ENCODE measurements at regions not wholly inside any gene's neighbourhood (a gene's known extent, or its start where the extent isn't known, plus 50 kb on each side); places are given as distances from the start of the nearest gene placed in this dataset.
A peak's percentile ranks its signal among the peaks of the same experiment; 100 is the strongest.

DNA sequence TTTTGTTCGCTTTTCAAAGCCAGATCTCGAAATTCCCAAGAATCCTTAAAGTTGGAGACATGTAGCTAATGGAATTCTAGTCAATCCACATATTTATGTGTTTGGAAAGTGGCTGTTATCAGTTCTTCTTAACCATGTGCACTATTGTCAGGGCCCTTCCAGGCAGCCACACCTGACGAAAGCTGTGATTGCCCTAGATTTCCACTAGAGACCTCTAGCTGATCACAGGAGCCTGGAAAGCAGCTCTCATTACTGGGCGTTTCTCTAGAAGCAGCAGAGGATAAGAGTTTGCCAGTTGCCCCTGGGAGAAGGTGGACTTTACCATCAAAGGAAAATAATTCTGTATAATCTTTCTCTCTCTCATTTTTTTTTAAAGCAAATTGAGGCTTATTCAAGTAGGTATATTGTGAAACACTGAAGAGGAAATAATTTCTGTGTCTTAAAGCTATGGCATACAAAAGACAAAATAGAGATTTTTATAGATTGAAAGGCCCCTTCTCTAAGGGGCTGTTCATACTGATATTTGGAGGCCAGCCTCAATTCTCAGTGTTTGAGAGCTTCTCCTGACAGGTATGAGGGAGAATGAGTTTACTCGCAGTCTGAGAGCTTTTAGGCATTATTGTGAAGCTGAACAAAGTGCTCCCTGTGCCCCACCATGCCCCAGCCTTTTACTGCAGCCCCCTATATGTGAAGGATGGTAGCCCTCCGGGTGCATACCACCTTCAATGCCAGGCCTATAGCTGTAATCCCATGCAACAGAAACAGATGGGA, 405.4 kb upstream of the ACTBL2 start:
- no peak overlapping the region for H3K27ac ChIP-seq
- intact Hi-C loops (cut with DNase I), result loop anchor here (5.0 to 10.0 kb wide), 2 partner anchors 574 to 583 kb away; partner anchors contain the start of gene PLK2
- WGBS, result 43% methylated on average over 6 of the region's 6 CpGs
- H3K36me3 ChIP-seq, result no peaks in the 10 kb centered on the region
- no peaks in the 10 kb centered on the region for H3K9me3 ChIP-seq
- H3K4me1 ChIP-seq (replicated peaks), result no peaks in the 10 kb centered on the region
- TF ChIP-seq POLR2A (IDR thresholded peaks at IDR 0.05), result no peak
- TF ChIP-seq, protein P1, sequence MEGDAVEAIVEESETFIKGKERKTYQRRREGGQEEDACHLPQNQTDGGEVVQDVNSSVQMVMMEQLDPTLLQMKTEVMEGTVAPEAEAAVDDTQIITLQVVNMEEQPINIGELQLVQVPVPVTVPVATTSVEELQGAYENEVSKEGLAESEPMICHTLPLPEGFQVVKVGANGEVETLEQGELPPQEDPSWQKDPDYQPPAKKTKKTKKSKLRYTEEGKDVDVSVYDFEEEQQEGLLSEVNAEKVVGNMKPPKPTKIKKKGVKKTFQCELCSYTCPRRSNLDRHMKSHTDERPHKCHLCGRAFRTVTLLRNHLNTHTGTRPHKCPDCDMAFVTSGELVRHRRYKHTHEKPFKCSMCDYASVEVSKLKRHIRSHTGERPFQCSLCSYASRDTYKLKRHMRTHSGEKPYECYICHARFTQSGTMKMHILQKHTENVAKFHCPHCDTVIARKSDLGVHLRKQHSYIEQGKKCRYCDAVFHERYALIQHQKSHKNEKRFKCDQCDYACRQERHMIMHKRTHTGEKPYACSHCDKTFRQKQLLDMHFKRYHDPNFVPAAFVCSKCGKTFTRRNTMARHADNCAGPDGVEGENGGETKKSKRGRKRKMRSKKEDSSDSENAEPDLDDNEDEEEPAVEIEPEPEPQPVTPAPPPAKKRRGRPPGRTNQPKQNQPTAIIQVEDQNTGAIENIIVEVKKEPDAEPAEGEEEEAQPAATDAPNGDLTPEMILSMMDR (IDR thresholded peaks at IDR 0.05), result peak in 3 of 4 experiments; percentile 29 to 72 (median 63)
- TF ChIP-seq POLR2AphosphoS5 (IDR thresholded peaks at IDR 0.05), result peak; percentile 20
- DNase-seq (ENCODE audit: low spot score), result peak; percentile 39
- no peak overlapping the region for H3K4me3 ChIP-seq
- H3K27me3 ChIP-seq (replicated peaks; ENCODE audit: insufficient read depth), result no peaks in the 10 kb centered on the region

DNA sequence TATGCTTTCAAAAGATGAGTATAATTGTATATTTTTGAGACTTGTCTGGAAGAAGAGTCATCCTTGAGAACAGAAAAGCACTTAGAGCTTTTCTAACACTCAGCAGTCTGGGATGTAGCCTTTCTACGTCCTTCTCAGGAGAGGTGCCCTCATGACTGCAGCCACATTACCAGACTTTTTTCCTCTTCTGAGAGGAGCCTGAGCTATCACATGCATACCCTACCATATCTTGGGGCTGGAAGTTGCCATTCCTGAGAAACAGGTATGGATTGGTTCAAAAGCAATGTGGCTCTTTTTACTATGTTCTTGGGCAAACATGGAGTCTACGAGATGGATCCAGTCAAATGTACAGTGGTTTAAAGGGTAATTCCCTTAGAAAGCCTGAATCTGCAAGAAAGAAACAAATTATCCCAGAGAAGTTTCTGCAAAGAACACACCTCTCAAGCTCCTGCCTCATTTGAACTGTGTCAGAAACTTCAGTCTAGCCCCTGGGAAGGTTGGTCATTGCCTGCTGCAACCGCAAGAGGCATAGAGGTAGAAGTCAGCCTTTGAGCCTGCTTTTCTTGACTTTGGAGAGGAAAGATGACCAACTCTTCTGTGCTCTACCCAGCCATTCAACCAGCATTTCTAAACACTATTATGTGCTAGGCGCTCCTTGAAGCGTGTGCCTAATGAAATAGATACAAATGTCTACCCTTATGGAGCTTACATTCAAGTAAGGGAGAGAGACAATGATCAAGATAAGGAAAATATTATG, 401.9 kb upstream of the ACTBL2 start:
- Histone ChIP-seq H3K4me1 (replicated peaks) (no peaks in the 10 kb centered on the region), H3K9me3 (no peaks in the 10 kb centered on the region), H3K36me3 (no peaks in the 10 kb centered on the region), H3K27me3 (replicated peaks; ENCODE audit: insufficient read depth) (no peaks in the 10 kb centered on the region), H3K27ac (no peak overlapping the region), H3K4me3 (no peak overlapping the region)
- no peak for DNase-seq (ENCODE audit: low spot score)
- TF ChIP-seq POLR2A (IDR thresholded peaks at IDR 0.05) (no peak), POLR2AphosphoS5 (IDR thresholded peaks at IDR 0.05) (no peak)
- TF ChIP-seq, protein P1 (IDR thresholded peaks at IDR 0.05), result no peak
- WGBS, result 95% methylated on average over 5 of the region's 5 CpGs
- intact Hi-C loops (cut with DNase I), result loop anchor here (5.0 to 10.0 kb wide), 2 partner anchors 578 to 580 kb away; partner anchors contain the start of gene PLK2

DNA sequence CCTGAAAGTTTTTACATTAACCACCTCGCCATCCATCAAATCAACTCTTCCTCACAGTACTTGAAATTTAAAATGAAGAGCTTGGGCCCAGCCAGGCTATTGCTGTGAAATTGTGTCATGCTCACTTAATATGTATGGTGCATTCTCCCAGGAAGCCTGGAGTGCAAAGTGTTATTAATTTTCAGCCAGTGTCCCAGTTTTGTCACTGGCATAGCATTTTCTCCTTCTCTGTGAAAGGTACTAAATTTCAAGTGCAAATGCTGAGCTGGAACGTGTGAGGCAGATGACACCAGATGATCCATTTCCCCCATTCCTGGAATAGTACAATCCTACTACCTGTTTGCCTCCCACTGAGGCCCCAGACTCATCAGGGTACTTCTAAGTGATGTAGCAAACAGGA, 397.6 kb upstream of the ACTBL2 start:
- Histone ChIP-seq H3K27ac (no peak overlapping the region), H3K4me3 (no peak overlapping the region), H3K4me1 (replicated peaks) (no peaks in the 10 kb centered on the region), H3K9me3 (no peaks in the 10 kb centered on the region), H3K27me3 (replicated peaks; ENCODE audit: insufficient read depth) (no peaks in the 10 kb centered on the region), H3K36me3 (no peaks in the 10 kb centered on the region)
- DNase-seq (ENCODE audit: low spot score), result no peak
- TF ChIP-seq POLR2A (IDR thresholded peaks at IDR 0.05), result no peak
- TF ChIP-seq POLR2AphosphoS5 (IDR thresholded peaks at IDR 0.05), result no peak
- TF ChIP-seq, protein P1 (IDR thresholded peaks at IDR 0.05), result no peak
- intact Hi-C loops (cut with DNase I), result loop anchor here (10.0 kb wide), 1 partner anchor 575 kb away; no protein-coding TSS in a partner anchor
- WGBS, result 67% methylated on average over 2 of the region's 2 CpGs

DNA sequence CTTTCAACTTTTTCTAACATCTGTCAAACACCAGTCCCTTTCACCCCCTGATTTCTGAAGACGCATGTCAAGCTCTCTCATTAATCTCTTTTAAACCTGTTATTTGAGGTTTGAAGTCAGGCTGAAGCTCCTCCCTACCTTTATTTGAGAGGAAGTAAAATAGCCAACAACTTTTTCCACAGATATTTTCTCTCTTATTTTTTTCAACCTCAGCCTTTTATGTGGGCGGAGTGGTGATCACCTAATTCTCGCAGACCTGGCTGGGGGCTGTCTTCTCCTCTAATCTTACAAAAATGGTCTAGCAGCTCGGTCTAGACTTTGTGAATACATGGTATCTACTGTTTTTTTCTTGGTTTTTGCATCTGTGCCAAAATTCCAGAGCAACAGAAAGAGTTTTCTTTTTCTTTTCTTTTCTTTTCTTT, 395.7 kb upstream of the ACTBL2 start:
- H3K4me1 ChIP-seq (replicated peaks), result no peaks in the 10 kb centered on the region
- no peak for TF ChIP-seq POLR2A (IDR thresholded peaks at IDR 0.05)
- TF ChIP-seq POLR2AphosphoS5 (IDR thresholded peaks at IDR 0.05), result no peak
- TF ChIP-seq, protein P1 (IDR thresholded peaks at IDR 0.05), result no peak
- H3K27me3 ChIP-seq (replicated peaks; ENCODE audit: insufficient read depth), result no peaks in the 10 kb centered on the region
- H3K4me3 ChIP-seq, result no peak overlapping the region
- 56% methylated on average over 4 of the region's 4 CpGs for WGBS
- no peak for DNase-seq (ENCODE audit: low spot score)
- H3K9me3 ChIP-seq, result no peaks in the 10 kb centered on the region
- no peaks in the 10 kb centered on the region for H3K36me3 ChIP-seq
- H3K27ac ChIP-seq, result no peak overlapping the region
- intact Hi-C loops (cut with DNase I), result no loop called here
